CD4-positive, alpha-beta memory T cell (primary cell): ENCODE measurements at regions not wholly inside any gene's neighbourhood (a gene's known extent, or its start where the extent isn't known, plus 50 kb on each side); places are given as distances from the start of the nearest gene placed in this dataset.

Source experiments
- CTCF ChIA-PET: fragments of 350-600 bp; sonication (Branson Sonifier 250); formaldehyde crosslinking; loops from one replicate; lab custom pipeline; 2021; ENCODE audit warnings: inconsistent platforms; ENCODE audit not compliant: partially characterized antibody; lab: Charles Lee
- POLR2A ChIA-PET: fragments of 350-600 bp; sonication (Branson Sonifier 250); formaldehyde crosslinking; loops from one replicate; lab custom pipeline; 2021; ENCODE audit not compliant: partially characterized antibody; lab: Charles Lee
- DNase-seq, 5 donors: peaks; one replicate each; pipeline versions ENCODE4 v3.0.0 to v3.0.0-alpha.2; 2020 to 2022; ENCODE audit warnings: mixed read lengths in 1 of 5
- H3K27ac ChIP-seq: one replicate; pipeline ENCODE4 v1.7.0; 2013; ENCODE audit warnings: low read depth, low read length
- H3K27me3 ChIP-seq: 2 replicates; pipeline ENCODE4 v1.7.0; 2013; ENCODE audit warnings: mild to moderate bottlenecking, low read length, moderate library complexity; ENCODE audit not compliant: insufficient read depth
- H3K36me3 ChIP-seq: 2 replicates; pipeline ENCODE4 v1.7.0; 2013; ENCODE audit warnings: mild to moderate bottlenecking, low read length, moderate library complexity; ENCODE audit not compliant: insufficient read depth
- H3K4me1 ChIP-seq: 2 replicates; pipeline ENCODE4 v1.7.0; 2013; ENCODE audit warnings: mild to moderate bottlenecking, low read length, moderate library complexity; ENCODE audit not compliant: insufficient read depth
- H3K4me3 ChIP-seq, 2 donors: one replicate each; pipeline ENCODE4 v1.7.0; 2013; ENCODE audit warnings: low read length in 2 of 2, mild to moderate bottlenecking in 1 of 2
- H3K9me3 ChIP-seq, 2 donors: one replicate each; pipeline ENCODE4 v1.7.0; 2013; ENCODE audit warnings: low read length in 2 of 2, control low read depth in 1 of 2; ENCODE audit not compliant: control insufficient read depth in 1 of 2
- H3K27ac Mint-ChIP-seq, 7 donors: one replicate each; pipeline ENCODE4 v1.8.0; 2020 to 2021; ENCODE audit warnings: mixed read lengths in 7 of 7, mild to moderate bottlenecking in 6 of 7, inconsistent platforms in 3 of 7, moderate library complexity in 3 of 7
- H3K27me3 Mint-ChIP-seq, 2 donors: one replicate each; pipeline ENCODE4 v1.8.0; 2020 to 2021; ENCODE audit warnings: mixed read lengths in 2 of 2
- H3K36me3 Mint-ChIP-seq, 2 donors: one replicate each; pipeline ENCODE4 v1.8.0; 2020 to 2021; ENCODE audit warnings: mixed read lengths in 2 of 2, inconsistent platforms in 1 of 2, mild to moderate bottlenecking in 1 of 2
- H3K4me1 Mint-ChIP-seq, 4 donors: one replicate each; pipeline ENCODE4 v1.8.0; 2020 to 2021; ENCODE audit warnings: mixed read lengths in 4 of 4, mild to moderate bottlenecking in 1 of 4
- H3K4me3 Mint-ChIP-seq, 8 donors: one replicate each; pipeline ENCODE4 v1.8.0; 2020 to 2021; ENCODE audit warnings: mixed read lengths in 8 of 8, mild to moderate bottlenecking in 7 of 8, moderate library complexity in 6 of 8, inconsistent platforms in 3 of 8
- H3K9me3 Mint-ChIP-seq, 8 donors: one replicate each; pipeline ENCODE4 v1.8.0; 2020 to 2021; ENCODE audit warnings: mixed read lengths in 8 of 8, mild to moderate bottlenecking in 5 of 8, inconsistent platforms in 3 of 8, moderate library complexity in 1 of 8
- intact Hi-C: fragments of 100-400 bp; cut with micrococcal nuclease; formaldehyde crosslinking; loops from one replicate; pipeline ENCODE4 v1.15.1; 2023

- Mint-ChIP-seq H3K27ac (no peak overlapping the region), H3K36me3 (no peaks in the 10 kb centered on the region), H3K9me3 (no peaks in the 10 kb centered on the region), H3K27me3 (no peaks in the 10 kb centered on the region), H3K4me3 (no peak overlapping the region), H3K4me1 (no peaks in the 10 kb centered on the region)
- Histone ChIP-seq H3K4me1 (no peaks in the 10 kb centered on the region), H3K36me3 (no peaks in the 10 kb centered on the region), H3K9me3 (no peaks in the 10 kb centered on the region), H3K27me3 (no peaks in the 10 kb centered on the region), H3K4me3 (no peak overlapping the region), H3K27ac (no peak overlapping the region)
- ChIA-PET POLR2A (no interaction called here), CTCF (no interaction called here)
- no peak for DNase-seq
- intact Hi-C loops = no loop called here
Measured at GRCh38 chr2:15832030-15832709, 108.2 kb upstream of the MYCN start.

GRCh38 chr2:15832849-15833680 lies 107.3 kb upstream of the MYCN start:
- Mint-ChIP-seq H3K4me1 (no peaks in the 10 kb centered on the region), H3K9me3 (no peaks in the 10 kb centered on the region), H3K27ac (no peak overlapping the region), H3K27me3 (no peaks in the 10 kb centered on the region), H3K4me3 (no peak overlapping the region), H3K36me3 (no peaks in the 10 kb centered on the region)
- DNase-seq = no peak
- ChIA-PET CTCF (no interaction called here), POLR2A (no interaction called here)
- H3K27me3 ChIP-seq = no peaks in the 10 kb centered on the region
- intact Hi-C loops = no loop called here
- no peaks in the 10 kb centered on the region for H3K4me1 ChIP-seq
- no peak overlapping the region for H3K27ac ChIP-seq
- H3K9me3 ChIP-seq = no peaks in the 10 kb centered on the region
- H3K36me3 ChIP-seq = no peaks in the 10 kb centered on the region
- H3K4me3 ChIP-seq = no peak overlapping the region

GRCh38 chr2:15833731-15834130 lies 106.6 kb upstream of the MYCN start:
- ChIA-PET CTCF (no interaction called here), POLR2A (no interaction called here)
- no peaks in the 10 kb centered on the region for H3K36me3 Mint-ChIP-seq
- Histone ChIP-seq H3K27me3 (no peaks in the 10 kb centered on the region), H3K4me3 (no peak overlapping the region), H3K36me3 (no peaks in the 10 kb centered on the region), H3K4me1 (no peaks in the 10 kb centered on the region), H3K9me3 (no peaks in the 10 kb centered on the region), H3K27ac (no peak overlapping the region)
- DNase-seq = no peak
- no peak overlapping the region for H3K27ac Mint-ChIP-seq
- H3K9me3 Mint-ChIP-seq = no peaks in the 10 kb centered on the region
- no peaks in the 10 kb centered on the region for H3K4me1 Mint-ChIP-seq
- H3K27me3 Mint-ChIP-seq = no peaks in the 10 kb centered on the region
- intact Hi-C loops = no loop called here
- no peak overlapping the region for H3K4me3 Mint-ChIP-seq

- H3K27me3 ChIP-seq = no peaks in the 10 kb centered on the region
- no peak overlapping the region for H3K4me3 ChIP-seq
- no peak overlapping the region for H3K27ac Mint-ChIP-seq
- H3K27ac ChIP-seq = no peak overlapping the region
- DNase-seq = no peak
- H3K4me1 Mint-ChIP-seq = no peaks in the 10 kb centered on the region
- ChIA-PET POLR2A (no interaction called here), CTCF (no interaction called here)
- no peaks in the 10 kb centered on the region for H3K27me3 Mint-ChIP-seq
- no peaks in the 10 kb centered on the region for H3K4me1 ChIP-seq
- H3K9me3 Mint-ChIP-seq = no peaks in the 10 kb centered on the region
- no peaks in the 10 kb centered on the region for H3K36me3 ChIP-seq
- H3K4me3 Mint-ChIP-seq = no peak overlapping the region
- no peaks in the 10 kb centered on the region for H3K9me3 ChIP-seq
- H3K36me3 Mint-ChIP-seq = no peaks in the 10 kb centered on the region
- intact Hi-C loops = no loop called here
Measured at GRCh38 chr2:15834381-15835031, 105.8 kb upstream of the MYCN start.

DNA sequence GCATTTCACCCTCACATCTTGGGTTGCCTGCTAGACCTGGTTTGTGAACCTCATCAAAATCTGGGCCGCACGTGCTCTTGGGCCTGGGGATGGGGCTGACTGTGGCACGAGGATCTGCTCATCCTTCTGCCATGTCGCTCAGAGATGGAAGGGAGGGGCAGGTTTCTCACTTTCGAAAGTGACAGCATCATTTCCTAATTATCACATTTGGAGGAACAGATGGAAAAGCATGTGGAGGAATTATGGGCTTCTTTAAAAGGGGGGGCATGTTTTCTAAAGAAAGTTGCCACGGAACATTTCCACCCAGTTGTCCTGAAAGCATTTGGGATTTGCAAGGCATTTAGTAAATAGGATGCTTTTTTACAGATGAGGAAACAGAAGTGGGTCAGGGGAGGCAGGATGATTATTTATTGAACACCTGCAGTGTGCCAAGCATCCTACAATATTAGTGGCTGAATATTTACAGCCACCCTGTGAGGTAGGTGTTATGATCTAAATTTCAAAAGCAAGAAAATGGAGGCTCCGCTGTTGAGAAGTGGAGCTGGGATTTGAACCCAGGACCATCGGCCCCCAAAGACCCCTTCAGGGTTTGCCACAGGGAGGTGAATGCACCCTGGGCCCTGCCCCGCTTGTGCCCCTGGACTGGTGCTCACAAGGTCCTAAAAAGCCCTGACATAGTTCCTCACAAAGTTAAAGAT lies 104.2 kb upstream of the MYCN start:
- intact Hi-C loops = no loop called here
- Histone ChIP-seq H3K4me3 (no peak overlapping the region), H3K27ac (no peak overlapping the region), H3K4me1 (no peaks in the 10 kb centered on the region), H3K36me3 (no peaks in the 10 kb centered on the region), H3K27me3 (no peaks in the 10 kb centered on the region), H3K9me3 (no peaks in the 10 kb centered on the region)
- Mint-ChIP-seq H3K4me1 (no peaks in the 10 kb centered on the region), H3K27me3 (no peaks in the 10 kb centered on the region), H3K4me3 (no peak overlapping the region), H3K36me3 (no peaks in the 10 kb centered on the region), H3K9me3 (no peaks in the 10 kb centered on the region), H3K27ac (no peak overlapping the region)
- DNase-seq = no peak
- ChIA-PET POLR2A (no interaction called here), CTCF (no interaction called here)

- intact Hi-C loops = no loop called here
- no peaks in the 10 kb centered on the region for H3K9me3 ChIP-seq
- no peak overlapping the region for H3K27ac ChIP-seq
- no peak overlapping the region for H3K4me3 ChIP-seq
- Mint-ChIP-seq H3K9me3 (no peaks in the 10 kb centered on the region), H3K4me3 (no peak overlapping the region), H3K36me3 (no peaks in the 10 kb centered on the region), H3K27ac (no peak overlapping the region), H3K4me1 (no peaks in the 10 kb centered on the region), H3K27me3 (no peaks in the 10 kb centered on the region)
- H3K36me3 ChIP-seq = no peaks in the 10 kb centered on the region
- ChIA-PET CTCF (no interaction called here), POLR2A (no interaction called here)
- no peaks in the 10 kb centered on the region for H3K27me3 ChIP-seq
- DNase-seq = no peak
- H3K4me1 ChIP-seq = no peaks in the 10 kb centered on the region
Measured at GRCh38 chr2:15836689-15837610, 103.4 kb upstream of the MYCN start.
